Tibial artery (tissue), 4 donors: ENCODE measurements at regions not wholly inside any gene's neighbourhood (a gene's known extent, or its start where the extent isn't known, plus 50 kb on each side); places are given as distances from the start of the nearest gene placed in this dataset.

Experiments used
- DNase-seq, 2 donors: peaks; one replicate each; pipeline ENCODE4 v3.0.0-alpha.2; 2019
- H3K27ac ChIP-seq, 2 donors: fragments of 200-600 bp; sonication (generic) in 1 of 2; 1 replicate in 1 of 2; 2 replicates in 1 of 2; pipeline ENCODE4 v1.5.1; 2018 to 2019; ENCODE audit warnings: mild to moderate bottlenecking in 1 of 2
- H3K27me3 ChIP-seq, 2 donors: fragments of 200-600 bp; sonication (generic) in 1 of 2; one replicate each; pipeline versions ENCODE4 v1.5.1 to v1.6.0; 2016 to 2019
- H3K36me3 ChIP-seq, 3 donors: fragments of 200-600 bp; sonication (generic) in 2 of 3; one replicate each; pipeline ENCODE4 v1.5.1; 2016 to 2019; ENCODE audit warnings: mild to moderate bottlenecking in 2 of 3
- H3K4me1 ChIP-seq, 4 donors: fragments of 200-600 bp; sonication (generic) in 2 of 4; 1 replicate in 3 of 4; 2 replicates in 1 of 4; pipeline ENCODE4 v1.5.1; 2016 to 2019
- H3K4me3 ChIP-seq, 2 donors: fragments of 200-600 bp; sonication (generic) in 1 of 2; 1 replicate in 1 of 2; 2 replicates in 1 of 2; pipeline ENCODE4 v1.5.1; 2018 to 2019; ENCODE audit warnings: mild to moderate bottlenecking in 2 of 2
- H3K9me3 ChIP-seq, 3 donors: fragments of 200-600 bp; sonication (generic) in 1 of 3; one replicate each; pipeline ENCODE4 v1.5.1; 2016 to 2019
- CTCF ChIP-seq, 2 experiments: fragments of 200-600 bp in 1 of 2; fragments of 450-650 bp in 1 of 2; IDR thresholded peaks; one replicate each; pipeline ENCODE4 v1.5.1; 2017 to 2019; ENCODE audit warnings: antibody characterized with exemption in 2 of 2, mild to moderate bottlenecking in 1 of 2, moderate library complexity in 1 of 2
- intact Hi-C: fragments of 100-400 bp; cut with DNase I; formaldehyde crosslinking; loops from one replicate; pipeline ENCODE4 v1.15.0; 2023; ENCODE audit warnings: low total_unique reads

- Histone ChIP-seq H3K27me3 (no peaks in the 10 kb centered on the region), H3K4me1 (peaks cover 0 to 12% (median 5%) of the 10 kb centered on the region in 4 donors), H3K9me3 (no peaks in the 10 kb centered on the region), H3K36me3 (no peaks in the 10 kb centered on the region), H3K27ac (no peak overlapping the region), H3K4me3 (no peak overlapping the region)
- DNase-seq = no peak
- no peak for TF ChIP-seq CTCF (IDR thresholded peaks at IDR 0.05)
- intact Hi-C loops = no loop called here
Observed at GRCh38 chr15:25534293-25534692, 95.5 kb upstream of the UBE3A start.

- intact Hi-C loops = no loop called here
- no peak for DNase-seq
- H3K27me3 ChIP-seq = no peaks in the 10 kb centered on the region
Observed at GRCh38 chr15:25532269-25533140, 93.7 kb upstream of the UBE3A start.

GRCh38 chr15:25529774-25530173, 91.0 kb upstream of the UBE3A start:
- intact Hi-C loops = no loop called here
- no peak for DNase-seq
- Histone ChIP-seq H3K4me3 (no peak overlapping the region), H3K27ac (no peak overlapping the region), H3K4me1 (peaks cover 0 to 12% (median 5%) of the 10 kb centered on the region in 4 donors), H3K27me3 (no peaks in the 10 kb centered on the region), H3K36me3 (no peaks in the 10 kb centered on the region), H3K9me3 (peaks cover 0 to under 1% (median 0%) of the 10 kb centered on the region in 3 donors)
- no peak for TF ChIP-seq CTCF (IDR thresholded peaks at IDR 0.05)

More at GRCh38 chr15:25532269-25533140, 93.7 kb upstream of the UBE3A start:
- Histone ChIP-seq H3K9me3 (no peaks in the 10 kb centered on the region), H3K4me1 (peaks cover 0 to 12% (median 5%) of the 10 kb centered on the region in 4 donors), H3K36me3 (no peaks in the 10 kb centered on the region), H3K4me3 (no peak overlapping the region), H3K27ac (no peak overlapping the region)
- TF ChIP-seq CTCF (IDR thresholded peaks at IDR 0.05) = no peak

- Histone ChIP-seq H3K4me3 (no peak overlapping the region), H3K9me3 (peaks cover 0 to 6% (median 0%) of the 10 kb centered on the region in 3 donors), H3K27ac (no peak overlapping the region), H3K27me3 (no peaks in the 10 kb centered on the region), H3K36me3 (no peaks in the 10 kb centered on the region), H3K4me1 (peaks cover 0 to under 1% (median under 1%) of the 10 kb centered on the region in 4 donors)
- no peak for TF ChIP-seq CTCF (IDR thresholded peaks at IDR 0.05)
- no peak for DNase-seq
- intact Hi-C loops = no loop called here
Observed at GRCh38 chr15:25527118-25527517, 88.3 kb upstream of the UBE3A start.

GRCh38 chr15:25525741-25526140, 86.9 kb upstream of the UBE3A start:
- H3K4me1 ChIP-seq = no peaks in the 10 kb centered on the region
- no peaks in the 10 kb centered on the region for H3K27me3 ChIP-seq
- no peak overlapping the region for H3K4me3 ChIP-seq
- H3K36me3 ChIP-seq = no peaks in the 10 kb centered on the region
- TF ChIP-seq CTCF (IDR thresholded peaks at IDR 0.05) = no peak
- peaks cover 0 to 6% (median 0%) of the 10 kb centered on the region in 3 donors for H3K9me3 ChIP-seq
- DNase-seq = no peak
- no peak overlapping the region for H3K27ac ChIP-seq
- intact Hi-C loops = no loop called here
